Muscle layer of duodenum (tissue), 2 donors: ENCODE measurements at regions not wholly inside any gene's neighbourhood (a gene's known extent, or its start where the extent isn't known, plus 50 kb on each side); places are given as distances from the start of the nearest gene placed in this dataset.

Experiments
- H3K27ac ChIP-seq: one replicate; pipeline ENCODE4 v1.7.0; 2013; ENCODE audit warnings: mild to moderate bottlenecking, low read length
- H3K27me3 ChIP-seq: one replicate; pipeline ENCODE4 v1.7.0; 2013; ENCODE audit warnings: low read depth, mild to moderate bottlenecking, control low read depth, low read length
- H3K36me3 ChIP-seq, 2 donors: one replicate each; pipeline ENCODE4 v1.7.0; 2013; ENCODE audit warnings: low read length in 2 of 2, control low read depth in 1 of 2, mild to moderate bottlenecking in 1 of 2; ENCODE audit not compliant: insufficient read depth in 2 of 2, control insufficient read depth in 1 of 2
- H3K4me1 ChIP-seq, 2 donors: one replicate each; pipeline ENCODE4 v1.7.0; 2013; ENCODE audit warnings: low read length in 2 of 2, mild to moderate bottlenecking in 2 of 2, control low read depth in 1 of 2, moderate library complexity in 1 of 2; ENCODE audit not compliant: insufficient read depth in 2 of 2, control insufficient read depth in 1 of 2
- H3K4me3 ChIP-seq, 2 donors: one replicate each; pipeline ENCODE4 v1.7.0; 2013; ENCODE audit warnings: low read length in 2 of 2, low read depth in 1 of 2, mild to moderate bottlenecking in 1 of 2
- H3K9me3 ChIP-seq, 2 donors: one replicate each; pipeline ENCODE4 v1.7.0; 2013; ENCODE audit warnings: low read length in 2 of 2, control low read depth in 1 of 2, mild to moderate bottlenecking in 1 of 2; ENCODE audit not compliant: control insufficient read depth in 1 of 2
- donor health status: healthy.

- H3K9me3 ChIP-seq: no peaks in the 10 kb centered on the region
- H3K4me1 ChIP-seq: no peaks in the 10 kb centered on the region
- H3K4me3 ChIP-seq: no peak overlapping the region
- no peaks in the 10 kb centered on the region for H3K36me3 ChIP-seq
- H3K27ac ChIP-seq: no peak overlapping the region
- H3K27me3 ChIP-seq: no peaks in the 10 kb centered on the region
Observed at GRCh38 chr6:113619077-113619476, 238.1 kb upstream of the MARCKS start.

GRCh38 chr6:113620386-113620785 lies 236.8 kb upstream of the MARCKS start:
- H3K36me3 ChIP-seq: no peaks in the 10 kb centered on the region

GRCh38 chr6:113622254-113622653 lies 234.9 kb upstream of the MARCKS start:
- H3K4me1 ChIP-seq: no peaks in the 10 kb centered on the region
- H3K27me3 ChIP-seq: no peaks in the 10 kb centered on the region
- H3K9me3 ChIP-seq: no peaks in the 10 kb centered on the region
- H3K27ac ChIP-seq: no peak overlapping the region
- H3K36me3 ChIP-seq: no peaks in the 10 kb centered on the region
- no peak overlapping the region for H3K4me3 ChIP-seq

More at GRCh38 chr6:113620386-113620785, 236.8 kb upstream of the MARCKS start:
- Histone ChIP-seq H3K27me3 (no peaks in the 10 kb centered on the region), H3K9me3 (no peaks in the 10 kb centered on the region), H3K27ac (no peak overlapping the region), H3K4me1 (no peaks in the 10 kb centered on the region), H3K4me3 (no peak overlapping the region)

- Histone ChIP-seq H3K36me3 (no peaks in the 10 kb centered on the region), H3K27ac (no peak overlapping the region), H3K9me3 (no peaks in the 10 kb centered on the region), H3K27me3 (no peaks in the 10 kb centered on the region), H3K4me1 (no peaks in the 10 kb centered on the region), H3K4me3 (no peak overlapping the region)
Observed at GRCh38 chr6:113623129-113623528, 234.0 kb upstream of the MARCKS start.

- H3K27me3 ChIP-seq: no peaks in the 10 kb centered on the region
- H3K36me3 ChIP-seq: no peaks in the 10 kb centered on the region
- peaks cover 12 to 13% of the 10 kb centered on the region in 2 donors for H3K4me1 ChIP-seq
- no peaks in the 10 kb centered on the region for H3K9me3 ChIP-seq
- no peak overlapping the region for H3K4me3 ChIP-seq
- no peak overlapping the region for H3K27ac ChIP-seq
Observed at GRCh38 chr6:113625850-113626249, 231.3 kb upstream of the MARCKS start.

- Histone ChIP-seq H3K4me1 (peaks cover 12 to 16% of the 10 kb centered on the region in 2 donors), H3K27ac (no peak overlapping the region), H3K27me3 (no peaks in the 10 kb centered on the region), H3K4me3 (no peak overlapping the region), H3K9me3 (no peaks in the 10 kb centered on the region), H3K36me3 (no peaks in the 10 kb centered on the region)
Observed at GRCh38 chr6:113626475-113626874, 230.7 kb upstream of the MARCKS start.

- Histone ChIP-seq H3K27ac (no peak overlapping the region), H3K9me3 (no peaks in the 10 kb centered on the region), H3K4me3 (no peak overlapping the region), H3K36me3 (peaks cover 0 to 4% of the 10 kb centered on the region in 2 donors), H3K27me3 (no peaks in the 10 kb centered on the region), H3K4me1 (peaks cover 16 to 19% of the 10 kb centered on the region in 2 donors)
Observed at GRCh38 chr6:113627480-113627879, 229.7 kb upstream of the MARCKS start.

- H3K9me3 ChIP-seq: no peaks in the 10 kb centered on the region
- H3K36me3 ChIP-seq: peaks cover 0 to 6% of the 10 kb centered on the region in 2 donors
- no peak overlapping the region for H3K4me3 ChIP-seq
- H3K27ac ChIP-seq: no peak overlapping the region
- H3K27me3 ChIP-seq: no peaks in the 10 kb centered on the region
- peaks cover 16 to 19% of the 10 kb centered on the region in 2 donors for H3K4me1 ChIP-seq
Observed at GRCh38 chr6:113629256-113629655, 227.9 kb upstream of the MARCKS start.

- Histone ChIP-seq H3K4me3 (no peak overlapping the region), H3K4me1 (peaks cover 18 to 23% of the 10 kb centered on the region in 2 donors), H3K27ac (no peak overlapping the region), H3K9me3 (no peaks in the 10 kb centered on the region), H3K27me3 (no peaks in the 10 kb centered on the region), H3K36me3 (peaks cover 0 to 6% of the 10 kb centered on the region in 2 donors)
Observed at GRCh38 chr6:113629975-113630737, 227.0 kb upstream of the MARCKS start.

GRCh38 chr6:113630738-113631535 lies 226.2 kb upstream of the MARCKS start:
- Histone ChIP-seq H3K4me3 (peak overlapping the region in 1 of 2 donors; percentile 3), H3K27me3 (no peaks in the 10 kb centered on the region), H3K4me1 (peaks cover 20 to 26% of the 10 kb centered on the region in 2 donors), H3K9me3 (no peaks in the 10 kb centered on the region), H3K27ac (peak overlapping the region; percentile 78), H3K36me3 (peaks cover 0 to 6% of the 10 kb centered on the region in 2 donors)

- Histone ChIP-seq H3K27ac (peak overlapping the region; percentile 78), H3K27me3 (no peaks in the 10 kb centered on the region), H3K4me1 (peaks cover 20 to 31% of the 10 kb centered on the region in 2 donors), H3K36me3 (peaks cover 0 to 6% of the 10 kb centered on the region in 2 donors), H3K9me3 (no peaks in the 10 kb centered on the region), H3K4me3 (no peak overlapping the region)
Observed at GRCh38 chr6:113631666-113632065, 225.5 kb upstream of the MARCKS start.
